GM23248 (cell line): ENCODE measurements at regions not wholly inside any gene's neighbourhood (a gene's known extent, or its start where the extent isn't known, plus 50 kb on each side); places are given as distances from the start of the nearest gene placed in this dataset.

Experiments
- DNase-seq: peaks from one replicate; pipeline ENCODE4 v3.0.0-alpha.2; 2015
- H2AFZ ChIP-seq: fragments of 200-600 bp; sonication (generic); 2 replicates; pipeline ENCODE4 v1.6.1; 2016; ENCODE audit warnings: antibody characterized with exemption
- H3F3A ChIP-seq: fragments of 200-600 bp; sonication (generic); 2 replicates; pipeline ENCODE4 v1.6.1; 2016; ENCODE audit warnings: mild to moderate bottlenecking, antibody characterized with exemption, mixed run types; ENCODE audit not compliant: insufficient read depth
- H3K27ac ChIP-seq: fragments of 200-600 bp; sonication (generic); 2 replicates; pipeline ENCODE4 v1.5.1; 2016; ENCODE audit warnings: mild to moderate bottlenecking
- H3K27me3 ChIP-seq: fragments of 200-600 bp; sonication (generic); replicated peaks from 2 replicates; pipeline ENCODE4 v1.6.1; 2016; ENCODE audit warnings: mild to moderate bottlenecking; ENCODE audit not compliant: insufficient read depth
- H3K36me3 ChIP-seq: fragments of 200-600 bp; sonication (generic); 2 replicates; pipeline ENCODE4 v1.6.1; 2016; ENCODE audit warnings: low read depth, mild to moderate bottlenecking
- H3K4me1 ChIP-seq: fragments of 200-600 bp; sonication (generic); 2 replicates; pipeline ENCODE4 v1.6.1; 2016; ENCODE audit warnings: mild to moderate bottlenecking; ENCODE audit not compliant: insufficient read depth
- H3K4me2 ChIP-seq: fragments of 200-600 bp; sonication (generic); one replicate; pipeline ENCODE4 v1.6.1; 2016; ENCODE audit warnings: mild to moderate bottlenecking; ENCODE audit not compliant: unreplicated experiment
- H3K4me3 ChIP-seq: fragments of 200-600 bp; sonication (generic); 2 replicates; pipeline ENCODE4 v1.5.1; 2016; ENCODE audit warnings: mild to moderate bottlenecking
- H3K79me2 ChIP-seq: fragments of 200-600 bp; sonication (generic); 2 replicates; pipeline ENCODE4 v1.6.1; 2016; ENCODE audit warnings: mild to moderate bottlenecking; ENCODE audit not compliant: insufficient read depth
- H3K9ac ChIP-seq: fragments of 200-600 bp; sonication (generic); 2 replicates; pipeline ENCODE4 v1.6.1; 2016; ENCODE audit warnings: mild to moderate bottlenecking
- H3K9me2 ChIP-seq: fragments of 200-600 bp; sonication (generic); 2 replicates; pipeline ENCODE4 v1.6.1; 2016; ENCODE audit warnings: mixed run types, mild to moderate bottlenecking, moderate library complexity; ENCODE audit not compliant: insufficient read depth
- H3K9me3 ChIP-seq: fragments of 200-600 bp; sonication (generic); one replicate; pipeline ENCODE4 v1.6.1; 2017; ENCODE audit warnings: low read depth
- H4K20me1 ChIP-seq: fragments of 200-600 bp; sonication (generic); 2 replicates; pipeline ENCODE4 v1.6.0; 2016; ENCODE audit not compliant: insufficient read depth
- EZH2 ChIP-seq: fragments of 200-600 bp; sonication (generic); IDR thresholded peaks from 2 replicates; pipeline ENCODE4 v1.6.1; 2018; ENCODE audit warnings: antibody characterized with exemption, mild to moderate bottlenecking; ENCODE audit not compliant: insufficient read depth, poor library complexity, severe bottlenecking
- EZH2phosphoT487 ChIP-seq: fragments of 200-600 bp; sonication (generic); IDR thresholded peaks from 2 replicates; pipeline ENCODE4 v1.6.1; 2018; ENCODE audit warnings: antibody characterized with exemption, moderate library complexity, mild to moderate bottlenecking, low read depth; ENCODE audit not compliant: insufficient read depth
- WGBS, 2 experiments: methylation state at CpG; one replicate each; pipeline ENCODE4 v1.1.6; 2015 to 2017; ENCODE audit warnings: low lambda C conversion rate in 2 of 2, low coverage in 1 of 2; ENCODE audit errors: missing lambda C conversion rate in 2 of 2; 5-methylcytosine and 5-hydroxymethylcytosine counted together
- in situ Hi-C: fragments of 300-500 bp; cut with MboI; formaldehyde crosslinking; loops from 2 replicates; pipeline ENCODE4 v1.15.0; 2020

- Histone ChIP-seq H3K4me2 (peak overlapping the region; percentile 78), H3K9me2 (no peaks in the 10 kb centered on the region), H3K27me3 (no peaks in the 10 kb centered on the region), H3K36me3 (no peaks in the 10 kb centered on the region), H3K4me3 (peak overlapping the region; percentile 12), H3F3A (peaks cover 53% of the 10 kb centered on the region), H2AFZ (peak overlapping the region; percentile 21), H3K9ac (peak overlapping the region; percentile 24), H3K79me2 (no peaks in the 10 kb centered on the region), H3K27ac (peak overlapping the region; percentile 79), H3K4me1 (peaks cover 51% of the 10 kb centered on the region), H4K20me1 (no peaks in the 10 kb centered on the region), H3K9me3 (no peaks in the 10 kb centered on the region)
- peak; percentile 80 for DNase-seq
- in situ Hi-C loops: loop anchor here (25.0 kb wide), 3 partner anchors 252 to 777 kb away; partner anchors contain the start of gene TENT5A
- WGBS, 2 experiments: 3% methylated on average over 3 of the region's 3 CpGs
- no peak for TF ChIP-seq EZH2phosphoT487
- TF ChIP-seq EZH2: no peak
Observed at GRCh38 chr6:82013561-82014530, 233.7 kb downstream of the IBTK start.

GRCh38 chr6:82006027-82006738, 241.4 kb downstream of the IBTK start:
- in situ Hi-C loops: loop anchor here (25.0 kb wide), 3 partner anchors 244 to 769 kb away; partner anchors contain the start of gene TENT5A
- TF ChIP-seq EZH2 (no peak), EZH2phosphoT487 (no peak)
- no peaks in the 10 kb centered on the region for H3K79me2 ChIP-seq
- no peak overlapping the region for H3K4me3 ChIP-seq
- H3K9me2 ChIP-seq: no peaks in the 10 kb centered on the region
- no peaks in the 10 kb centered on the region for H3K36me3 ChIP-seq
- peak; percentile 73 for DNase-seq
- no peaks in the 10 kb centered on the region for H3K4me1 ChIP-seq
- no peak overlapping the region for H3K27ac ChIP-seq
- H3K4me2 ChIP-seq: no peak overlapping the region
- no peaks in the 10 kb centered on the region for H4K20me1 ChIP-seq
- no peaks in the 10 kb centered on the region for H3K27me3 ChIP-seq
- no peak overlapping the region for H3K9ac ChIP-seq
- 54 to 60% methylated on average over 5 of the region's 5 CpGs for WGBS, 2 experiments
- peaks cover 4% of the 10 kb centered on the region for H3K9me3 ChIP-seq
- H2AFZ ChIP-seq: no peak overlapping the region
- H3F3A ChIP-seq: no peaks in the 10 kb centered on the region

GRCh38 chr6:82000551-82000950, 247.0 kb downstream of the IBTK start:
- Histone ChIP-seq H3K79me2 (no peaks in the 10 kb centered on the region), H3K4me3 (no peak overlapping the region), H3K27ac (no peak overlapping the region), H4K20me1 (no peaks in the 10 kb centered on the region), H3K9me2 (no peaks in the 10 kb centered on the region), H3K4me2 (no peak overlapping the region), H3K9me3 (no peaks in the 10 kb centered on the region), H2AFZ (no peak overlapping the region), H3K27me3 (no peaks in the 10 kb centered on the region), H3K9ac (no peak overlapping the region), H3K36me3 (no peaks in the 10 kb centered on the region), H3F3A (peaks cover 31% of the 10 kb centered on the region), H3K4me1 (peaks cover 33% of the 10 kb centered on the region)
- DNase-seq: no peak
- in situ Hi-C loops: loop anchor here (25.0 kb wide), 3 partner anchors 238 to 763 kb away; partner anchors contain the start of gene TENT5A
- TF ChIP-seq EZH2: no peak
- TF ChIP-seq EZH2phosphoT487: no peak

GRCh38 chr6:81999826-82000225, 247.3 kb upstream of the TENT5A start:
- Histone ChIP-seq H3K4me1 (peaks cover 40% of the 10 kb centered on the region), H3K9ac (no peak overlapping the region), H3F3A (peaks cover 38% of the 10 kb centered on the region), H3K27me3 (no peaks in the 10 kb centered on the region), H2AFZ (no peak overlapping the region), H3K79me2 (no peaks in the 10 kb centered on the region), H3K9me2 (no peaks in the 10 kb centered on the region), H3K4me3 (no peak overlapping the region), H3K36me3 (no peaks in the 10 kb centered on the region), H3K9me3 (no peaks in the 10 kb centered on the region), H3K27ac (no peak overlapping the region), H4K20me1 (no peaks in the 10 kb centered on the region), H3K4me2 (no peak overlapping the region)
- no peak for TF ChIP-seq EZH2
- TF ChIP-seq EZH2phosphoT487: no peak
- no peak for DNase-seq
- in situ Hi-C loops: loop anchor here (25.0 kb wide), 3 partner anchors 238 to 763 kb away; partner anchors contain the start of gene TENT5A
- 87 to 96% methylated on average over 1 of the region's 1 CpG for whole genome bisulfite sequencing, 2 experiments
